Cerebellar nuclear complex (tissue), 1 donor: ENCODE measurements at regions not wholly inside any gene's neighbourhood (a gene's known extent, or its start where the extent isn't known, plus 50 kb on each side); places are given as distances from the start of the nearest gene placed in this dataset.
"Not testable (repeated sequence)": the region's sequence is repeated elsewhere in the genome, so short reads cannot be mapped to it uniquely, and the experiment has no call there.

Source experiments
- DNase-seq, 2 experiments: peaks; one replicate each; lab custom pipeline; 2025; lab: John Stamatoyannopoulos, UW

DNA sequence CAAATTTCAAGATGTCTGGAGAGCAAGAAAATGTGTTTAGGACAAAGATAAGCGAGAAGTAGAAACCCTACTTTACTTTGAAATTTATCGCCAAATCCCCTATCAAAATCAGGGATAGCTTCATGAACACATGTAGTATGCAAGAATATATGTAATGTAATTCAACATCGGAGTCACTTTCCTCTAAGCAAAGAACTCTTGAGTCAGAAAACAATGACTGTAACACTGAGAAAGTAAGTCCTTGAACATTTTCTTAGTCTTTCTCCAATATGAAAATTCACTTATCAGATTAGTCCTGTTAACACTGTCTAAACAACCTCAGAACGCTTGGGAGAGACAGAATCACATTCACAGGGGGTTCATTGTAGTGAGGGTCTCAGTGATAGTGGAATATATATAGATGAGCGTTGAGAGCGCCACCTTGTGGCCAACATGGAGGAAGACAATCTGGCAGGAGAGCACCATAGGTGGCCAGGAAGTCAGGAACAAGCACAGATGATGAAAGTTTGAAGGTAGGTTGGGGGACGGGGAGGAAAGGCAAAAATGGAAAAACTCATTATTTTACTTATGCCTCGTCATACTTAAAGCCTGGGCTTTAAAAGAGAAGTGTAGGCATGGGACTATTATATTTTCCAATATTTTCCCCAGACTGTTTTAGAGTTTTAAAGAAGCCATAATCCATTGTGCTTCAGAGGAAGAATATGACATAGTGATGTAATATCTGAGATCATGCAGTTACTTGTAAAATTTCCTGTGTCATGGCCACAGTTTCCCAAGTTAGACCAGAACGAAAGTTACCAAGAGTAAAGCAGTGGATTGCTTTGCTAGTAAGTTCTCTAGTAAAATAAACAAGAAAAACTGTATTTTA lies 115.5 kb upstream of the GNAI1 start:
- no peak for DNase-seq

DNA sequence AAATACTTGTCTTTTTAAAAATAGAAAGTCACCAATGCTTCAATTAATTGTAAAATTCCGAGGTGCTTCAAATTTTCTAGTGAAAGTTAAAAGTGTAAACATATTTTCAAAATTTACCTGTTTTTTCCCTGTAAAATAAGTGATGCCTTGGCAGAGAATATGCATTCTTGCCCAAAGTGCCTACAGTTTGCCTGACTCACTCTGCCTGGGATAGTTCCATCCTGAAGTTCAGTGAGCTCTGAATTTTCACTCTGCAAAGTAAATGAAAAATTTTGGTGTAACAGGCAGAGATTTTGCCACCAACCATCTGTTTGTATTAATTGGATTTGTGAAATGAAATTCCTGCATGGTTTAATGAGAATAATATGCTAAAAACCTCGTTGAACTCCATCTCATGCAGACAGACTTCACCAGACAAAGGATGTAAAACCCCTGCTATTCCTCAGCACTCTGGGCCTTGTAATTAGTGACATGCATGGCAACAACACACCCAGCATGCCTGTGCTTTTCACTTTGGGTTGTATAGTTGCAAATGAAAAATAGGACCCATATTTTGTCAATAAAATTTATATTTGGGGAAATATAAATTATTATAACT lies 117.4 kb upstream of the GNAI1 start:
- no peak for DNase-seq

DNA sequence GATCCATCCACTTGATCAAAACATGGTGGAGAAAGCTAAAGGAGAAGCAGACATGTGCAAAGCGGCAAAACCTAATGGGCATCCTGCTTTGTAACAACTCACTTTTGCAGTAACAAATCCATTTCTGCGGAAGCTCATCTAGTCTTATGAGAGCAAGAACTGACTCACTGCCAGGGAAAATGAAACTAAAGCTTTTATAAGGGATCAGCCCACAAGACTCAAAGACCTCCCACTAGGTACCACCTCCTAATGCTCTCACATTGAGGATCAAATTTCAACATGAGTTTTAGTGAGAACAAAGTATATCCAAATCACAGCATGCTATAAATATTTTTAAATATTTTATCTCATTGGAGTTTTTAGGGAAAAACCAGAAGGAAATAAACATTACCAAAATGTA lies 120.1 kb upstream of the GNAI1 start:
- no peak for DNase-seq

DNA sequence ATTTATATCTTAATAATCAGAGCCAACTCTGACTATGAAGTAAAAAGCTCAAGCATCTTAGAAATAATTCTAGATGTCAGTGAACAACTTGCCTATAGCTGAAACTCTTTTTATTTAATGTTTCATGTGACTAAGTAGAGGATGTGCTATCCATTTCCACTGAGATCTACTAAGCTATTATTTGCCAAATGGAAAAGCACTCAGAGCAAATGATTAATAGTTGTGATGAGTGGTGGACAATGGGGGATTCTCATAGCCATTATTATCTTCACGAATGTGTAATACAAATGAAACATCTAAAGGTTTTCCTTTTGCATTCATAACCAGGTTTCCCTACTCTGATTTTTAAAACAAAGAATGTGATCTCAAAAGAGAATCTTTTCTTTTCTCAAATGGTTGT lies 126.6 kb upstream of the GNAI1 start:
- DNase-seq = no peak

DNA sequence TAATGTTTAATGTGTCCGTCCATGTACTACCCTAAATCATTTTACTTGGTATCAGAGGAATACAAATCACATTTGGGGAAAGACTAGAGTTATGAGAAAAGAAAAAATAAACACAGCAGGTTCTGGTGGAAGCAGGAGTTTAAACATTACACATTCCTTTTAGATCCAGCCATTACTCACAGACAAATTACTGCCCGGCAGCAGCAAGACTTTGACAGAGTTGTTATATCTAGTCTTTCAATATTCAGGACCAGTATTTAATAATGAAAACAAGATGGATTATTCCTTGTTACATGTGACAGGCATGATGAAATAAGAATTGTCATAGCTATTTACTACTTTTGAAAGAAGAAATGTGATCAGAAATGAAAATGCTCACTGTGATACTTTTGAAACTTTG lies 131.8 kb upstream of the GNAI1 start:
- DNase-seq = no peak

DNA sequence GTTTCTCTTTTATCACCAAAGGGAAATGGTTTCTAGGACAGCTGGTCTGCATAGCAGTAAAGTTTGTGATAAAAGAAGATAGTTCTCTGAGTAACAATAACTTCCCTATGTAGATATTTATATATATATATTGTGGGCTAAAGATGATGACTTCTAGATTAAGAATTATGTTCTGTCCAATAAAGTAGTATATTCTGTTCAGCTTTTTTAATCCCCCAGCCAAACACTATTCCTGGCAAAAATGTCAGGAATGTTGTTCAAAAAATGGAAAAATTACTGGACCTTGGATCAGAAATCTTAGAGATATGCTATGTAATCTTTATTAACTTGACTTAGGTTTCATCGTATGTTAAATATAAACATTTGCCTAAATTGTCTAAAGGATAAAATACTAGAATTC lies 136.3 kb upstream of the GNAI1 start:
- DNase-seq = no peak

DNA sequence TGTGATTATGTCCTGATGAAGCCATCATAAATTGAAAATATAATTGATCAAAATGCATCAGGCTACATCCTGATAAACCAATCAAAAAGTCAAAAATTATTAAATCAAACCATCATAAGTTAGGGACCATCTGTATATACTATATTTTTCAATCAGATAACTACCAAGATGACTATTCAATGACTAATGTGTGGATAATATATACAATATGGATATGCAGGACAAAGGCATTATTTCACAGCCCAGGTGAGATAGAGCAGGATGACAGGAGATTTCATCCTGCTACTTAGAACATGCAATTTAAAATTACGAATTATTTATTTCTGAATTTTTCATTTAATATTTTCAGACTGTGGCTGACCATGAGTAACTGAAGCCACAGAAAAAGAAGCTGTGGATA lies 137.3 kb upstream of the GNAI1 start:
- DNase-seq = no peak

DNA sequence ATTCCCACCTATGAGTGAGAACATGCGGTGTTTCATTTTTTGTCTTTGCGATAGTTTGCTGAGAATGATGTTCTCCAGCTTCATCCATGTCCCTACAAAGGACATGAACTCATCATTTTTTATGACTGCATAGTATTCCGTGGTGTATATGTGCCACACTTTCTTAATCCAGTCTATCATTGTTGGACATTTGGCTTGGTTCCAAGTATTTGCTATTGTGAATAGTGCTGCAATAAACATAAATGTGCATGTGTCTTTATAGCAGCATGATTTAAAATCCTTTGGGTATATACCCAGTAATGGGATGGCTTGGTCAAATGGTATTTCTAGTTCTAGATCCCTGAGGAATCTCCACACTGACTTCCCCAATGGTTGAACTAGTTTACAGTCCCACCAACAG lies 138.9 kb upstream of the GNAI1 start:
- not testable (repeated sequence) for DNase-seq

DNA sequence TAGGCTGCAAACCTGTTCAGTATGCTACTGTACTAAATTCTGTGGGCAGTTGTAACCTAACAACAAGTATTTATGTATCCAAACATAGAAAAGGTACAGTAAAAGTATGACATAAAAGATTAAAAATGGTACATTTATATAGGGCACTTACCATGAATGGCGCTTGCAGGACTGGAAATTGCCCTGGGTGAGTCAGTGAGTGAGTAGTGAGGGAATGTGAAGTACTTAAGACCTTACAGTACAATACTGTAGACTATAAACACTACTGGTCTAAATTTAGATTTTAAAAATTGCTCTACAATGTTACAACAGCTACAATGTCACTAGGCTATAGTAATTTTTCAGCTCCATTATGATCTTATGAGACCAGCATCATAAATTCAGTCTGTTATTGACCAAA lies 146.0 kb upstream of the GNAI1 start:
- DNase-seq = no peak

DNA sequence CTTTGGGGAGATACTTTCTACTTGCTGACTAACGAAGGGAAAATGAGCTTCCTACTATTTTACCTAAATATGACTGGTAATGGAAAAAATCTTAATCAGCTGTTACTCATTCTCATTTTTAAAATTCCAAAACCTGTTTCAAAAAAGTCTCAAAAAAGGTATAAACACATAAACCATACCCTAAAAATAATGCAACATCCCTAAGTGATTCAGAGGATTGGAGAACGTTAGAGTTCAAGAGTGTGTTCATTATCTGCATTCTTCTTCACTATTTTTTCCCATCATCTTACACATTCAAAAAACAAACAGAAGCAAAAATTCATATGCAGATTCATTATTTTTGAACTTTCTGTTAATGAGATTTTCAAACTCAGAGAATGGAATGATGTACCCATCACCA lies 150.4 kb upstream of the GNAI1 start:
- DNase-seq = no peak

DNA sequence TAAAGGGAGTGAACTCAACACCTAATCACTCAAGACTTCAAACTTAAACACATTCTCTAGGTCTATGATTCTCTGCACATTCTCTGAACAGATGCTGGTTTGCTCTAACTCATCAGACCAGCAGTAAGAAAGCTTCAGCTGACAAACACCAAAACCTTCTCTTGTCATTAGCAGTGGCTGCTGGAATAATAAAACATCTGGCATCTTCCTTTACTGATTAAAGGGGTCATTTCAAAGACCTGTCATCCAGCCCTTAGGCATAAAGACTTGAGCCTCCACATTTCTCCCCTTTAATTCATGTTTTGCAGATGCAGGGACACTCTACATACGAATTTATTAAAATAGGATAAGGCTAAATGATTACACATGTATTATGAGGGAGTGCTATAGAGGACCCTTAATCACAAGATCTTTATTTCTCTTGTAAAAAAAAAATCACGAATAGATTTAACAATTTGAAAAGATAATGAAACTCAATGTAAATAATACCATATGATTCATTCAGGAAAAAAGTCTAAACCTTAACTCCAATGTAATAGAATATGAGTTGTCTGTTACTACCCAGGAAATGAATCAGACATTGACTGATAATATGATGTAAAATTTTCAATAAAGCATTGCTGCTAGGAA lies 152.4 kb upstream of the GNAI1 start:
- no peak for DNase-seq

DNA sequence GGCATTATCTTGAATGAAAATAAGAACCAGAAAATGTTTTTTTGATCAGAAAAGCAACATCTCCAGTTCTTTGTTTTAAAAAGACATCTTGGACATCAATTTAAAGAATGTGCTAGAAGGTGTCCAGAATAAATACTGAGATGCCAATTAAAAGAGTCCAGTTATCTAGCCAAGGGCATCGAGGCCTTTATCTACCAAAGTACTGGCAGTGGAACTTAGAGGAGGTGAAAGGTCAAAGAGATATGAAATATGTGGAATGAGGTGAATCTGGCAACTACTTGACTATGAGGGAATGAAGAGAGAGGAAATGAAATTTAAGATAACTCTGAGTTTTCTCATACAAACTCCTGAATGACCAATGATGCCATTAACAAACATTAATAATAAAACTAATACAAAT lies 154.3 kb upstream of the GNAI1 start:
- no peak for DNase-seq

DNA sequence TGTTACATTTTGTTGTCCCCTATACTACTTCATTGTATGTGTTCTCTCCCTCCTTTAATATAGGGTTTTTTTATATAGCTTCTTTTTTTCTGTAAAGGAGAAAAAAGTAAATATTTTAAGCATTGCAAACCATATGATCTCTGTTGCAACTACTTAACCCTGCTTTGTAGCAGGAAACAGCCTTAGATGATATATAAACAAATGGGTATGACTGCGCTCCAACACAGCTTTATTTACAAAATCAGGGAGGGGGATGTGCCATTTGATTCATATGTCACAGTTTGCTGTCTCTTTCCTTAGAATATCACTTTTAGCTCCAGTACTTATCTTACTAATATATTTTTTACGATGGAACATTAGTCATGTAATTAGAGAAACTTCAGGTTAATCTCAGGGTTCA lies 155.2 kb upstream of the GNAI1 start:
- DNase-seq = no peak

DNA sequence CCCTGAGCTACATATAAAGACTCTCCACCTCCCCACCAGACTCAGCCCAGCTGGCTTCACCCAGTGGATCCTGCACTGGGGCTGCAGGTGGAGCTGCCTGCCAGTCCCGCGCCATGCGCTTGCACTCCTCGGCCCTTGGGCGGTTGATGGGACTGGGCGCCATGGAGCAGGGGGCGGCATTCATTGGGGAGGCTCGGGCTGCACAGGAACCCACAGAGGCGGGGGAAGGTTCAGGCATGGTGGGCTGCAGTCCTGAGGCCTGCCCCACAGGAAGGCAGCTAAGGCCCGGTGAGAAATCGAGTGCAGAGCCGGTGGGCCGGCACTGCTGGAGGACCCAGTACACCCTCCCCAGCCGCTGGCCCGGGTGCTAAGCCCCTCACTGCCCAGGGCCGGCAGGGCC lies 157.2 kb upstream of the GNAI1 start:
- DNase-seq = no peak

DNA sequence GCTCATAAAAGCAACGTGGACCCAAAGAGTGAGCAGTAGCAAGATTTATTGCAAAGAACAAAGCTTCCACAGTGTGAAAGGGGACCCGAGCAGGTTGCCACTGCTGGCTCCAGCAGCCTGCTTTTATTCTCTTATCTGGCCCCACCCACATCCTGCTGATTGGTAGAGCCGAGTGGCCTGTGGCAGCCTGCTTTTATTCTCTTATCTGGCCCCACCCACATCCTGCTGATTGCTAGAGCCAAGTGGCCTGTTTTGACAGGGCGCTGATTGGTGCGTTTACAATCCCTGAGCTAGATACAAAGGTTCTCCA lies 158.0 kb upstream of the GNAI1 start:
- DNase-seq = not testable (repeated sequence)

DNA sequence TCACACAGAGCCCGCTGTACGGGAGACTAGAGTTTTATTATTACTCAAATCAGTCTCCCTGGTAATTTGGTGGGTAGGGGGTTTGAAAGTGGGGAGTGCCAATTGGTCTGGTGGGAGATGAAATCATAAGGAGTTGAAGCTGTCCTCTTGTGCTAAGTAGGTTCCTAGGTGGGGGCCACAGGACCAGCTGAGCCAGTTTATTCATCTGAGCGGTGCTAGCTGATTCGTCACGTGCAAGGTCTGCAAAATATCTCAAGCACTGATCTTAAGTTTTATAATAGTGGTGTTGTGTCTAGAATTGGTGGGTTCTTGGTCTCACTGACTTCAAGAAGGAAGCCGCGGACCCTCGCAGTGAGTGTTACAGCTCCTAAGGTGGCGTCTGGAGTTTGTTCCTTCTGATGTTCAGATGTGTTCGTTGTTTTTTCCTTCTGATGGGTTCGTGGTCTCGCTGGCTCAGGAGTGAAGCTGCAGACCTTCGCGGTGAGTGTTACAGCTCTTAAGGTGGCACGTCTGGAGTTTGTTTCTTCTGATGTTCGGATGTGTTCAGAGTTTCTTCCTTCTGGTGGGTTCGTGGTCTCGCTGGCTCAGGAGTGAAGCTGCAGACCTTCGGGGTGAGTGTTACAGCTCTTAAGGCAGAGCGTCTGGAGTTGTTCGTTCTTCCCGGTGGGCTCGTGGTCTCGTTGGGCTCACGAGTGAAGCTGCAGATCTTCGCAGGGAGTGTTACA lies 158.5 kb upstream of the GNAI1 start:
- DNase-seq = not testable (repeated sequence)

DNA sequence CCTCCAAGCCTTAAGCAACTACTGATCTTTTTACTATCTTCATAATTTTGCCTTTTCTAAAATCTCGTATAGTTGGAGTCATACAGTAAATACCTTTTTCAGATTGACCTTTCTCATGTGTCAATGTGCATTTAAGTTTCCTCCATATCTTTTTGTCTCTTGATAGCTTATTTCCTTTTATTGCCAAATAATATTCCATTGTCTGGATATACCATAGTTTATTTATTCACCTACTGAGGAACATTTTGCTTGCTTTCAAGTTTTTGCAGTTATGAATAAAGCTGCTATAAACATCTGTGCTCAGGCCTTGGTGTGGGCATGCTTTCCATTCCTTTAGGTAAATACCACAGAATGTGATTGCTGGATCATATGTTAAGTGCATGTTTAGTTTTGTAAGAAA lies 161.2 kb upstream of the GNAI1 start:
- DNase-seq = no peak

DNA sequence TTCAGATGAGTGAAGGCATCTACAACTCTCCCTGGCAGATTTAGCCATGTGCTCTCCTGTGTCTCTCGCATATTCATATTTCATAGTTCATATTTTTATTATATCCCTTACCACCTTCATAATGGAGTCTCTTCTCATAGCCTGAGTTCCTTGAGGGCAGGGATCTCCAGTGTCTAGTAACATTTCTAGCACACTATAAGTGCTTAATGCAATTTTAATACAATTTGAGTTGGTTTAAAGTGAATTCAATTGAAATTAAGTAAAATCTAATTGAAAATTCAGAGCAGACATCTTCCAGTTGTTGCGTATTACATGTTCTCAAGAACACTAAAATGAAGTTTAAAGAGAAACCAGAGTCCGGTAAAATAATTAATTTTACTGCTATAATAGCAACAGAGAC lies 163.6 kb upstream of the GNAI1 start:
- no peak for DNase-seq

DNA sequence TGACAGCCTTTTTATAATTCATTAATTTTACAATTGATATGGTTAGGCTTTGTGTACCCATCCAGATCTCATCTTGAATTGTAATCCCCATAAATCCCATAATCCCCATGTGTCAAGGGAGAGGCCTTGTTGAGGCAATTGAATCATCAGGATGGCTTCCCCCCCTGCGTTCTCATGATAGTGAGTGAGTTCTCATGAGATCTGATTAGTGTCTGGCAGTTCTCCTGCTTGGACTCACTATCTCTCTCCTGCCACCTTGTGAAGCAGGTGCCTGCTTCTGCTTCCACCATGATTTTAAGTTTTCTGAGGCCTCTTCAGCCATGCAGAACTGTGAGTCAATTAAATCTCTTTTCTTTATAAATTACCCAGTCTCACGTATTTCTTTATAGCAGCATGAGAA lies 165.7 kb upstream of the GNAI1 start:
- DNase-seq = no peak

DNA sequence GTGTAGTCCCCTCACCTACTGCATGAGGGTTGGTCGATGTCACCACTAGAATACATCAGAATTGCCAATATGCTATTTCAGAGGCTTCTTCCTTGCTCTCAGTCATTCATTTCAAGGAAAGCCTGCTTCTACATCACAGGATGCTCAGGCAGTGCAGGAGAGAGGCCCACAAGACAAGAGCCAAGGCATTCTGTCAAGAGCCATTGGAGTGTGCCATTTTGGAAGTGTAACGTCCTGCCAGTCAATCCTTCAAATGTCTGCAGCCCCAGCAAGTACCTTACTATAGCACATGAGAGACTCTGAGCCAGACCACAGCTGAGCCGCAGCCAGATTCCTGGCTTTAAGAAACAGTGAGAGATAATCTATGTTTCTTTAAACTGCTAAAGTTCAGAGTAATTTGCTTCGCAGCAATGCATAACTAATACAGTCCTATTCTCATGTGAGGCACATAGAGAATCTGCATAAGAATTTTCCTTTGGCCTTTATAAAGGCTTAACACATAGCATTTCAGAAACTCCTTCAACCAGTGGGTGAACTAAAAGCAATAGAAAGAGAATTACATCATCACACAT lies 166.5 kb upstream of the GNAI1 start:
- DNase-seq = no peak

DNA sequence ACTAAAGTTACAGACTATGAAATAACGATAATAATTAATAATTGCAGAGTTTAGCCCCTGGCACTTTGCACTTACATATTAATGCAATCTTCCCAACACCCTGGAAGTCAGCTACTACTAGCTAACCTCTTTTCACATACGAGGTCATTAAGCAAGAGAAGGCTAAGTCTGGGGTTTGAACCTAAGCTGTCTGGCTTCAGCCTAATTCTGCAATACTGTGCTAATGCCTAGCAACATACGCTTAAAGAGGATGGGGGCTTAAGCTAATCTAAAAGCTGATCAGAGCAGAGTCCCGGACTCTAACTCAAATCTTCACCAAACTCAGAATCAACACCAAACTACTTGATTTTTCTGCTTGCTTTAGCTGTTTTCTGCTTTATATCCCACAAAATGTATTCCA lies 168.7 kb upstream of the GNAI1 start:
- no peak for DNase-seq

DNA sequence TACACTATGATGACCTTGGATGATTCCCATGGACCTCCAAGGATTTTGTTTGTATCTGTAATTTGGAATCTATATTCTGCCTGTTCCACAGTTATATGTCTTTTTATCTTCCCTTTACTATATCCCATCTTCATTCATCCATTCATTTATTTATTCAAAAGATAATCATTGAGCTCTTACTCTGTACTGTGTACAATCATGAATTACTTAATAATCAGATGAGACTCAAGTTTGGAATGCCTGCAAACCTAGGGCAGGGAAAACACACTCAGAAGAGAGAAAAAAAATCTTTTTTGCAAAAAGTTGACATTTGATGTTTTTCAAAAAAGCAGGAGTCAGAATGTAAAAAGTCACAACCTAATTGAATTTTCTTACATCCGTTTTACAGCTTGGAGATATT lies 170.2 kb upstream of the GNAI1 start:
- DNase-seq = no peak

DNA sequence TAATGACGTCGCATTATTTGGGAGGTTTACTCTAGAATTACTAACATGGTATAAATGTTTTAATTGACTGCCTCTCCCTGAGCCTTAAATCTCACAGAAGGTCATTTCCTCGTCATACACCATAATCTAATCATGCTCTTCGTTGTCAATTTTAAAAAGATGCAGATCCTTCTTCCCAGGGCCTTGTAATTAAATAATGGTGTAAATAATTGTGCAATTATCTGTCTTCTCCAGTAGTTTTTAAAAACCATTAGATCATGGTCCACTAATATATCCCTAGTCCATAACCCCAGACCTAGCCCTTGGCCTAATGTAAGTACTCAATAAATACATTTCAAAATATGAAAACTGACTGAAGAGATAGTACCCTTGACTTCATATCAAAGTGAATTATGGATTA lies 181.5 kb upstream of the GNAI1 start:
- DNase-seq = no peak
